ENCODE measurements at regions not wholly inside any gene's neighbourhood (a gene's known extent, or its start where the extent isn't known, plus 50 kb on each side); places are given as distances from the start of the nearest gene placed in this dataset.

DNA sequence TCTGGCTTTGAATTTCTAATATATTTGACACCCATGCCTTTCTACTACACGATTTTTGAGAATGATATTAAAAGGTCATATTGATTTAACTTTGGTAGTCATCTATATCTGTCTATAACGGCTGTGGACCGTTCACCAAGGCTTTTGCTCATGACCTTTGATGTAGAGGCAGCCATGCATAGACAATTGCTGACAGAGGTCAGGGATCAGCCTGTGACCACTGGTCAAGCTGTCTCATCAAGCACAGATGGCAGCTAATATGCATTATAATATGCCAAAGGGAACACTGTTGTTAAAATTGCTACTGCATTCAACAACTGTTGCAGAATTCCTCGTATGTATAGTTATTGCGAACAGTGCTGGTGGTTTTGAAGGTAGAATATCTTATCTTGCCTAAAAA, 323.9 kb upstream of the DSEL start:
- TF ChIP-seq POLR2A (IDR thresholded peaks at IDR 0.05) (no peak), POLR2AphosphoS5 (IDR thresholded peaks at IDR 0.05) (no peak)
- TF ChIP-seq, protein P1, sequence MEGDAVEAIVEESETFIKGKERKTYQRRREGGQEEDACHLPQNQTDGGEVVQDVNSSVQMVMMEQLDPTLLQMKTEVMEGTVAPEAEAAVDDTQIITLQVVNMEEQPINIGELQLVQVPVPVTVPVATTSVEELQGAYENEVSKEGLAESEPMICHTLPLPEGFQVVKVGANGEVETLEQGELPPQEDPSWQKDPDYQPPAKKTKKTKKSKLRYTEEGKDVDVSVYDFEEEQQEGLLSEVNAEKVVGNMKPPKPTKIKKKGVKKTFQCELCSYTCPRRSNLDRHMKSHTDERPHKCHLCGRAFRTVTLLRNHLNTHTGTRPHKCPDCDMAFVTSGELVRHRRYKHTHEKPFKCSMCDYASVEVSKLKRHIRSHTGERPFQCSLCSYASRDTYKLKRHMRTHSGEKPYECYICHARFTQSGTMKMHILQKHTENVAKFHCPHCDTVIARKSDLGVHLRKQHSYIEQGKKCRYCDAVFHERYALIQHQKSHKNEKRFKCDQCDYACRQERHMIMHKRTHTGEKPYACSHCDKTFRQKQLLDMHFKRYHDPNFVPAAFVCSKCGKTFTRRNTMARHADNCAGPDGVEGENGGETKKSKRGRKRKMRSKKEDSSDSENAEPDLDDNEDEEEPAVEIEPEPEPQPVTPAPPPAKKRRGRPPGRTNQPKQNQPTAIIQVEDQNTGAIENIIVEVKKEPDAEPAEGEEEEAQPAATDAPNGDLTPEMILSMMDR (IDR thresholded peaks at IDR 0.05): no peak
